ENCODE measurements at regions not wholly inside any gene's neighbourhood (a gene's known extent, or its start where the extent isn't known, plus 50 kb on each side); places are given as distances from the start of the nearest gene placed in this dataset.

GRCh38 chr13:107806726-107807125, 408.6 kb downstream of the LIG4 start:
- Histone ChIP-seq H3K36me3 (ENCODE audit: control insufficient read depth, insufficient read depth, low read length) (no peaks in the 10 kb centered on the region), H3K4me1 (ENCODE audit: control insufficient read depth, insufficient read depth, low read length) (no peaks in the 10 kb centered on the region), H3K27ac (ENCODE audit: low read depth, low read length) (no peak overlapping the region), H3K27me3 (ENCODE audit: control insufficient read depth, insufficient read depth, low read length, poor library complexity, severe bottlenecking) (no peaks in the 10 kb centered on the region), H3K9me3 (ENCODE audit: control insufficient read depth, low read length) (no peaks in the 10 kb centered on the region), H3K4me3 (ENCODE audit: low read length) (no peak overlapping the region), H3K9ac (ENCODE audit: extremely low read depth, low read length, poor library complexity, severe bottlenecking) (no peak overlapping the region)
- WGBS, 2 experiments (ENCODE audit: insufficient coverage in 1 of 2, insufficient read length in 1 of 2): 94% methylated on average over 2 of the region's 2 CpGs; no CpG with 5 or more reads in 1 of the 2 experiments
- no peak overlapping the region for H3K4me3 Mint-ChIP-seq
- no peak overlapping the region for H3K27ac Mint-ChIP-seq
- H3K36me3 Mint-ChIP-seq (ENCODE audit: low read depth): no peaks in the 10 kb centered on the region
- no peak for TF ChIP-seq CTCF (conservative IDR thresholded peaks at IDR 0.05)
- H3K27me3 Mint-ChIP-seq (ENCODE audit: insufficient read depth): no peaks in the 10 kb centered on the region
- no peak for DNase-seq
- H3K4me1 Mint-ChIP-seq: peaks cover 1% of the 10 kb centered on the region
- H3K9me3 Mint-ChIP-seq: no peaks in the 10 kb centered on the region

GRCh38 chr13:107803822-107804495, 411.4 kb downstream of the LIG4 start:
- no peak for TF ChIP-seq CTCF (conservative IDR thresholded peaks at IDR 0.05)
- Mint-ChIP-seq H3K4me3 (no peak overlapping the region), H3K27ac (no peak overlapping the region), H3K9me3 (no peaks in the 10 kb centered on the region), H3K4me1 (peaks cover 12% of the 10 kb centered on the region), H3K27me3 (ENCODE audit: insufficient read depth) (peaks cover 2% of the 10 kb centered on the region), H3K36me3 (ENCODE audit: low read depth) (no peaks in the 10 kb centered on the region)
- H3K9ac ChIP-seq (ENCODE audit: extremely low read depth, low read length, poor library complexity, severe bottlenecking): no peak overlapping the region
- no peaks in the 10 kb centered on the region for H3K9me3 ChIP-seq (ENCODE audit: control insufficient read depth, low read length)
- no peaks in the 10 kb centered on the region for H3K27me3 ChIP-seq (ENCODE audit: control insufficient read depth, insufficient read depth, low read length, poor library complexity, severe bottlenecking)
- H3K27ac ChIP-seq (ENCODE audit: low read depth, low read length): no peak overlapping the region
- H3K36me3 ChIP-seq (ENCODE audit: control insufficient read depth, insufficient read depth, low read length): no peaks in the 10 kb centered on the region
- WGBS, 2 experiments (ENCODE audit: insufficient coverage in 1 of 2, insufficient read length in 1 of 2): 87 to 93% methylated on average over 4 to 7 of the region's 7 CpGs
- DNase-seq: no peak
- H3K4me1 ChIP-seq (ENCODE audit: control insufficient read depth, insufficient read depth, low read length): no peaks in the 10 kb centered on the region
- no peak overlapping the region for H3K4me3 ChIP-seq (ENCODE audit: low read length)

- 92 to 100% methylated on average over 6 to 8 of the region's 9 CpGs for WGBS, 2 experiments (ENCODE audit: insufficient coverage in 1 of 2, insufficient read length in 1 of 2)
- Mint-ChIP-seq H3K4me3 (no peak overlapping the region), H3K36me3 (ENCODE audit: low read depth) (no peaks in the 10 kb centered on the region), H3K27ac (no peak overlapping the region), H3K9me3 (no peaks in the 10 kb centered on the region), H3K4me1 (peaks cover 19% of the 10 kb centered on the region), H3K27me3 (ENCODE audit: insufficient read depth) (peaks cover 2% of the 10 kb centered on the region)
- Histone ChIP-seq H3K36me3 (ENCODE audit: control insufficient read depth, insufficient read depth, low read length) (no peaks in the 10 kb centered on the region), H3K27ac (ENCODE audit: low read depth, low read length) (no peak overlapping the region), H3K27me3 (ENCODE audit: control insufficient read depth, insufficient read depth, low read length, poor library complexity, severe bottlenecking) (no peaks in the 10 kb centered on the region), H3K9me3 (ENCODE audit: control insufficient read depth, low read length) (no peaks in the 10 kb centered on the region), H3K4me3 (ENCODE audit: low read length) (no peak overlapping the region), H3K4me1 (ENCODE audit: control insufficient read depth, insufficient read depth, low read length) (no peaks in the 10 kb centered on the region), H3K9ac (ENCODE audit: extremely low read depth, low read length, poor library complexity, severe bottlenecking) (no peak overlapping the region)
- TF ChIP-seq CTCF (conservative IDR thresholded peaks at IDR 0.05): no peak
- no peak for DNase-seq
Measured at GRCh38 chr13:107801621-107802020, 413.7 kb downstream of the LIG4 start.
